Caco-2 (cell line): ENCODE measurements at regions not wholly inside any gene's neighbourhood (a gene's known extent, or its start where the extent isn't known, plus 50 kb on each side); places are given as distances from the start of the nearest gene placed in this dataset.

ENCODE experiments used
- BruUV-seq: library from RNA; stranded (reverse); fragments of 400-500 nt; replicated peaks from 2 replicates; lab custom pipeline; 2021; lab: Mats Ljungman, UMichigan
- CTCF ChIA-PET: fragments of 300-600 bp; sonication (Branson Sonifier 250); formaldehyde crosslinking; loops from one replicate; lab custom pipeline; 2022; ENCODE audit warnings: antibody characterized with exemption; lab: Charles Lee
- POLR2A ChIA-PET: fragments of 300-600 bp; sonication (Branson Sonifier 250); formaldehyde crosslinking; loops from one replicate; lab custom pipeline; 2022; ENCODE audit warnings: antibody characterized with exemption; lab: Charles Lee
- DNase-seq, 2 experiments: peaks; one replicate each; pipeline versions ENCODE4 v3.0.0 to v3.0.0-alpha.2; 2020 to 2022
- H3K27me3 ChIP-seq: replicated peaks from 2 replicates; pipeline ENCODE4 v1.6.0; 2011; ENCODE audit warnings: low read length; ENCODE audit not compliant: control insufficient read depth, insufficient read depth
- H3K36me3 ChIP-seq: 2 replicates; pipeline ENCODE4 v1.5.1; 2011; ENCODE audit warnings: low read length; ENCODE audit not compliant: control insufficient read depth, insufficient read depth
- H3K4me1 ChIP-seq: fragments of 250-450 bp; sonication (Bioruptor Pico); 2 replicates; pipeline ENCODE4 v1.5.1; 2020; ENCODE audit warnings: mild to moderate bottlenecking
- H3K4me3 ChIP-seq: 2 replicates; pipeline ENCODE4 v1.5.1; 2011; ENCODE audit warnings: low read depth, mild to moderate bottlenecking, control low read depth, low read length
- H3K9me3 ChIP-seq: fragments of 250-450 bp; sonication (Bioruptor Pico); 2 replicates; pipeline ENCODE4 v1.5.1; 2020; ENCODE audit warnings: mild to moderate bottlenecking, moderate library complexity
- H3K27ac Mint-ChIP-seq: one replicate; pipeline ENCODE4 v1.8.0; 2022; ENCODE audit warnings: mixed read lengths; ENCODE audit not compliant: unreplicated experiment
- H3K27me3 Mint-ChIP-seq: one replicate; pipeline ENCODE4 v1.8.0; 2022; ENCODE audit warnings: mixed read lengths; ENCODE audit not compliant: insufficient read depth, unreplicated experiment
- H3K36me3 Mint-ChIP-seq: one replicate; pipeline ENCODE4 v1.8.0; 2022; ENCODE audit warnings: mild to moderate bottlenecking, mixed read lengths; ENCODE audit not compliant: insufficient read depth, unreplicated experiment
- H3K4me1 Mint-ChIP-seq: one replicate; pipeline ENCODE4 v1.8.0; 2022; ENCODE audit warnings: low read depth, mixed read lengths; ENCODE audit not compliant: unreplicated experiment
- H3K4me3 Mint-ChIP-seq: one replicate; pipeline ENCODE4 v1.8.0; 2022; ENCODE audit warnings: mild to moderate bottlenecking, moderate library complexity, mixed read lengths; ENCODE audit not compliant: unreplicated experiment
- H3K9me3 Mint-ChIP-seq: one replicate; pipeline ENCODE4 v1.8.0; 2022; ENCODE audit warnings: mixed read lengths; ENCODE audit not compliant: unreplicated experiment
- intact Hi-C: fragments of 100-400 bp; cut with micrococcal nuclease; formaldehyde crosslinking; loops from one replicate; pipeline ENCODE4 v1.10.0; 2022; ENCODE audit not compliant: unreplicated experiment
- TF ChIP-seq, protein P1 (sequence below), 2 experiments: fragments of 200-600 bp in 1 of 2; IDR thresholded peaks; 1 replicate in 1 of 2; 2 replicates in 1 of 2; pipeline versions ENCODE4 v1.5.1 to v1.8.0; 2011 to 2022; ENCODE audit warnings: antibody characterized with exemption in 1 of 2, control low read depth in 1 of 2, inconsistent platforms in 1 of 2, low read depth in 1 of 2, low read length in 1 of 2, mild to moderate bottlenecking in 1 of 2, moderate library complexity in 1 of 2; ENCODE audit not compliant: insufficient read depth in 1 of 2, severe bottlenecking in 1 of 2, unreplicated experiment in 1 of 2

DNA sequence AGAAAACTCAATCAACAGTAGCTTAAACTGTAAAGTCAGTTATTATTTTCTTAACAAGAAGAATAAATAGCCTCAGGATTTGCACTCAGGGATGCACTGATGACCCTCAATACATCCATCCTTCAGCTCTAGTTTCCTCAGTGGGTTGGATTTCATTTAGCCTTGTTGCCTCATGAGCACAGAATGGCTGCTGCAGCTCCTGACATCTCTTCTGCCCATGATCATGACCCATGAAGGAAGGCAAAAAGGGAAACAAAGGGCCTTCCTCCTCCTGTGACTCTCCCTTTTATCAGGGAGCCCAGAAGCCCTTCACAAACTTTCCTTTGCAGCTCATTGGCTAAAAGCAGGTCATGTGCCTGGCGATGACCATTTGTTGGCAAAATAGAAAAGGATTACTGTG is 51.2 kb upstream of the KCNG1 start:
- ChIA-PET POLR2A (no interaction called here), CTCF (interaction anchor here (1.5 kb wide), 1 partner anchor 87 kb away, joined by 6 read pairs; no protein-coding TSS in a partner anchor)
- H3K27me3 Mint-ChIP-seq: peaks cover 24% of the 10 kb centered on the region
- H3K4me1 ChIP-seq: no peaks in the 10 kb centered on the region
- no peak overlapping the region for H3K4me3 ChIP-seq
- H3K36me3 Mint-ChIP-seq: no peaks in the 10 kb centered on the region
- no peak overlapping the region for H3K27ac Mint-ChIP-seq
- H3K9me3 Mint-ChIP-seq: no peaks in the 10 kb centered on the region
- no peak overlapping the region for H3K4me3 Mint-ChIP-seq
- TF ChIP-seq, protein P1, sequence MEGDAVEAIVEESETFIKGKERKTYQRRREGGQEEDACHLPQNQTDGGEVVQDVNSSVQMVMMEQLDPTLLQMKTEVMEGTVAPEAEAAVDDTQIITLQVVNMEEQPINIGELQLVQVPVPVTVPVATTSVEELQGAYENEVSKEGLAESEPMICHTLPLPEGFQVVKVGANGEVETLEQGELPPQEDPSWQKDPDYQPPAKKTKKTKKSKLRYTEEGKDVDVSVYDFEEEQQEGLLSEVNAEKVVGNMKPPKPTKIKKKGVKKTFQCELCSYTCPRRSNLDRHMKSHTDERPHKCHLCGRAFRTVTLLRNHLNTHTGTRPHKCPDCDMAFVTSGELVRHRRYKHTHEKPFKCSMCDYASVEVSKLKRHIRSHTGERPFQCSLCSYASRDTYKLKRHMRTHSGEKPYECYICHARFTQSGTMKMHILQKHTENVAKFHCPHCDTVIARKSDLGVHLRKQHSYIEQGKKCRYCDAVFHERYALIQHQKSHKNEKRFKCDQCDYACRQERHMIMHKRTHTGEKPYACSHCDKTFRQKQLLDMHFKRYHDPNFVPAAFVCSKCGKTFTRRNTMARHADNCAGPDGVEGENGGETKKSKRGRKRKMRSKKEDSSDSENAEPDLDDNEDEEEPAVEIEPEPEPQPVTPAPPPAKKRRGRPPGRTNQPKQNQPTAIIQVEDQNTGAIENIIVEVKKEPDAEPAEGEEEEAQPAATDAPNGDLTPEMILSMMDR (IDR thresholded peaks at IDR 0.05; ENCODE audit: insufficient read depth in 1 of 2, low read depth in 1 of 2, low read length in 1 of 2, severe bottlenecking in 1 of 2, unreplicated experiment in 1 of 2): no peak
- H3K9me3 ChIP-seq: no peaks in the 10 kb centered on the region
- H3K36me3 ChIP-seq: no peaks in the 10 kb centered on the region
- no peaks in the 10 kb centered on the region for H3K4me1 Mint-ChIP-seq
- H3K27me3 ChIP-seq: no peaks in the 10 kb centered on the region
- no peak for DNase-seq
- intact Hi-C loops: no loop called here
- BruUV-seq: no TSS peak
